ENCODE measurements at regions not wholly inside any gene's neighbourhood (a gene's known extent, or its start where the extent isn't known, plus 50 kb on each side); places are given as distances from the start of the nearest gene placed in this dataset.

DNA sequence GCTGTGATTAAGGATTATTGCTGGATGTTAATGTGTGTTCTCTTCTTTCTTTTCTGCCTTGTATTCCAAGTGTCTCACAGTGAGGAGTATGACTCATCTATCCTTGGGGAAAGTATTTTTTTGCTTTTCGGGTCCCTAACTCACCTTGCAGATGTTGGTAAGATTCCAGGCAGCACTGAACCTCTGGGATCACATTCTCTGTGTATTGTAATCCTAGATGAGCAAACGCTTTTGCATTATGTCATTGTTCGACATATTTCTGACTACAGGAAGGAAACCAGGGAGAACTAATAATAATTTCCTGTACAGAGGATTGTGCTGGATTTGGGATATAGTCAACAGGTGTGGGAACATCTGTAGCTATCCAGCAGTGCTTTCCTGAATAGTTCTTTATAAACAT is 246.1 kb upstream of the TUT7 start:
- no peak overlapping the region for H3K4me3 ChIP-seq (ENCODE audit: low read length in 3 of 3)
- no peak overlapping the region for H3K27ac ChIP-seq (ENCODE audit: low read depth in 2 of 2, low read length in 2 of 2)
- H3K9ac ChIP-seq (ENCODE audit: low read length in 3 of 3) = no peak overlapping the region
- H3K27me3 ChIP-seq (ENCODE audit: control insufficient read depth, insufficient read depth, low read length) = no peaks in the 10 kb centered on the region
- no peaks in the 10 kb centered on the region for H3K36me3 ChIP-seq (ENCODE audit: control insufficient read depth in 2 of 3, insufficient read depth in 3 of 3, low read length in 3 of 3)
- intact Hi-C loops (cut with DNase I) = no loop called here
- DNase-seq (no peak), FAIRE-seq (no peak)
- TF ChIP-seq, protein P1, sequence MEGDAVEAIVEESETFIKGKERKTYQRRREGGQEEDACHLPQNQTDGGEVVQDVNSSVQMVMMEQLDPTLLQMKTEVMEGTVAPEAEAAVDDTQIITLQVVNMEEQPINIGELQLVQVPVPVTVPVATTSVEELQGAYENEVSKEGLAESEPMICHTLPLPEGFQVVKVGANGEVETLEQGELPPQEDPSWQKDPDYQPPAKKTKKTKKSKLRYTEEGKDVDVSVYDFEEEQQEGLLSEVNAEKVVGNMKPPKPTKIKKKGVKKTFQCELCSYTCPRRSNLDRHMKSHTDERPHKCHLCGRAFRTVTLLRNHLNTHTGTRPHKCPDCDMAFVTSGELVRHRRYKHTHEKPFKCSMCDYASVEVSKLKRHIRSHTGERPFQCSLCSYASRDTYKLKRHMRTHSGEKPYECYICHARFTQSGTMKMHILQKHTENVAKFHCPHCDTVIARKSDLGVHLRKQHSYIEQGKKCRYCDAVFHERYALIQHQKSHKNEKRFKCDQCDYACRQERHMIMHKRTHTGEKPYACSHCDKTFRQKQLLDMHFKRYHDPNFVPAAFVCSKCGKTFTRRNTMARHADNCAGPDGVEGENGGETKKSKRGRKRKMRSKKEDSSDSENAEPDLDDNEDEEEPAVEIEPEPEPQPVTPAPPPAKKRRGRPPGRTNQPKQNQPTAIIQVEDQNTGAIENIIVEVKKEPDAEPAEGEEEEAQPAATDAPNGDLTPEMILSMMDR (IDR thresholded peaks at IDR 0.05; ENCODE audit: borderline replicate concordance, extremely low read depth, insufficient read depth) = no peak
- H3K4me1 ChIP-seq (ENCODE audit: control insufficient read depth in 2 of 3, insufficient read depth in 2 of 3, low read depth in 1 of 3, low read length in 3 of 3) = no peaks in the 10 kb centered on the region
- no peaks in the 10 kb centered on the region for H3K9me3 ChIP-seq (ENCODE audit: control insufficient read depth in 2 of 3, insufficient read depth in 1 of 3, low read length in 3 of 3)

DNA sequence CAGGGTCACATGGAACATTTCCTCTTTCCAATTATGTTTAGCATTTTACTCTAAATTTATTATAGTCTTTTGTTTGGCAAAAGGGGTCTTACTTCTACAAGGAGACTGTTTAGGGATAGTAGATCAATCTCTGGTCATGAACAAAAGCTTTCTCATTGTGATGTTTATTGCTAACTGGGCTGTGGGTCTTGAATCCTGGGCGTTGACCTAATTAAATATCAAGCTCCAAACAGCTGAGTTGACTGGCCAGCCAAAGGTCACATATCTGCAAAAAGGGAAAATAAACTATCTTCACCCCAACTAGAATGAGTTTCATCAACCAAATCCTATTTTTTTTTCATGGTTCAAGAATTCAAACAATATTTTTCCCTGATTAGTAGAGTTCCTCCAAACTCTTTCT is 245.4 kb upstream of the TUT7 start:
- no peak overlapping the region for H3K9ac ChIP-seq (ENCODE audit: low read length in 3 of 3)
- TF ChIP-seq, protein P1 (IDR thresholded peaks at IDR 0.05; ENCODE audit: borderline replicate concordance, extremely low read depth, insufficient read depth) = no peak
- H3K36me3 ChIP-seq (ENCODE audit: control insufficient read depth in 2 of 3, insufficient read depth in 3 of 3, low read length in 3 of 3) = no peaks in the 10 kb centered on the region
- DNase-seq = no peak
- H3K9me3 ChIP-seq (ENCODE audit: control insufficient read depth in 2 of 3, insufficient read depth in 1 of 3, low read length in 3 of 3) = peaks cover 0 to 1% (median 0%) of the 10 kb centered on the region in 3 donors
- H3K27me3 ChIP-seq (ENCODE audit: control insufficient read depth, insufficient read depth, low read length) = no peaks in the 10 kb centered on the region
- no peak overlapping the region for H3K4me3 ChIP-seq (ENCODE audit: low read length in 3 of 3)
- FAIRE-seq = no peak
- intact Hi-C loops (cut with DNase I) = no loop called here
- H3K27ac ChIP-seq (ENCODE audit: low read depth in 2 of 2, low read length in 2 of 2) = no peak overlapping the region
- no peaks in the 10 kb centered on the region for H3K4me1 ChIP-seq (ENCODE audit: control insufficient read depth in 2 of 3, insufficient read depth in 2 of 3, low read depth in 1 of 3, low read length in 3 of 3)

DNA sequence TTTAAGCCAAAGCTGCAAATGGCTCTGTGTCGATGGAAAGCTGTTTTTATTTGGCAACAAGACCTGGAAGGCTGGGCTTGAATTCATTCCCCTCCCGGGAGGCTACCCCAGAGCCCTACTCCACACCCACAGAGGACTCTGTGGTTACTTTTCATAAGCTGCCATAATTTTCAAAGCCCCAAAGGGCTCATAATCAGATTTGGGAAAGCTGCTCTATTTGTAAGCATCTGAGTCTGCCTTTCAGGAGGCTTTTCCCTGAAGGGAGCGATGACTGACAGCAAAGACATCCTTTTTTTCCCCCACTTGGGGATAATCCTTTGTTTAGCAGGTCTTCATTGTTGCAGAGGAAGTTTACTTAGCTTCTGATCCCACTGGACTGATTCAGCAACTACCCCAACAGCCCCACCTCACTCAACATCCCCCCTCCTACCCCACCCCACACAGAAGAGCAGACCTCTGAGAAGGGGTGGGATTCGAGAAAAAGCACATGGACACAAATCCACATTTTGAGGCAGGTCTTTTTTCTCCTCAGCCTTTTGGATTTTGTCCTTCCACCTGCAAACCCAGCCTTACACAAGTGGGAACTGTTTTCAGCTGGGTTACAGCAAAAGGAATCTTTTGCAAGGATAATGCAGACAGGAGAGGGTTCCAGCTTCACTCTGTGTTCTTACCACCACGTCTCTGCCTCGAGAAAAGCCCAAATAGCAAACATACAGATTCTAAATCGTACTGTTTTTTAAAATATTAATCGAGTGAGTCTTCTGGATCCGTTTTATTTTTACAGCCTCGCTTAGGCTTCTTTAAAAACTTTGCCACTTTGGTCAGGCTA is 244.4 kb upstream of the TUT7 start:
- H3K27me3 ChIP-seq (ENCODE audit: control insufficient read depth, insufficient read depth, low read length) = no peaks in the 10 kb centered on the region
- DNase-seq (no peak), FAIRE-seq (no peak)
- TF ChIP-seq, protein P1 (IDR thresholded peaks at IDR 0.05; ENCODE audit: borderline replicate concordance, extremely low read depth, insufficient read depth) = no peak
- intact Hi-C loops (cut with DNase I) = no loop called here
- no peak overlapping the region for H3K9ac ChIP-seq (ENCODE audit: low read length in 3 of 3)
- peaks cover 0 to 2% (median 0%) of the 10 kb centered on the region in 3 donors for H3K9me3 ChIP-seq (ENCODE audit: control insufficient read depth in 2 of 3, insufficient read depth in 1 of 3, low read length in 3 of 3)
- H3K27ac ChIP-seq (ENCODE audit: low read depth in 2 of 2, low read length in 2 of 2) = no peak overlapping the region
- no peaks in the 10 kb centered on the region for H3K36me3 ChIP-seq (ENCODE audit: control insufficient read depth in 2 of 3, insufficient read depth in 3 of 3, low read length in 3 of 3)
- H3K4me1 ChIP-seq (ENCODE audit: control insufficient read depth in 2 of 3, insufficient read depth in 2 of 3, low read depth in 1 of 3, low read length in 3 of 3) = no peaks in the 10 kb centered on the region
- no peak overlapping the region for H3K4me3 ChIP-seq (ENCODE audit: low read length in 3 of 3)
